Loucy (cell line): ENCODE measurements at regions not wholly inside any gene's neighbourhood (a gene's known extent, or its start where the extent isn't known, plus 50 kb on each side); places are given as distances from the start of the nearest gene placed in this dataset.

Source experiments
- EZH2phosphoT487 ChIP-seq: fragments of 200-600 bp; IDR thresholded peaks from 2 replicates; pipeline ENCODE4 v1.6.1; 2018; ENCODE audit warnings: antibody characterized with exemption, mild to moderate bottlenecking, moderate library complexity, borderline replicate concordance
- TF ChIP-seq, protein P1 (sequence below): fragments of 200-600 bp; sonication (generic); conservative IDR thresholded peaks from 2 replicates; pipeline ENCODE4 v1.5.1; 2014; ENCODE audit warnings: mild to moderate bottlenecking, antibody characterized with exemption, low read length

DNA sequence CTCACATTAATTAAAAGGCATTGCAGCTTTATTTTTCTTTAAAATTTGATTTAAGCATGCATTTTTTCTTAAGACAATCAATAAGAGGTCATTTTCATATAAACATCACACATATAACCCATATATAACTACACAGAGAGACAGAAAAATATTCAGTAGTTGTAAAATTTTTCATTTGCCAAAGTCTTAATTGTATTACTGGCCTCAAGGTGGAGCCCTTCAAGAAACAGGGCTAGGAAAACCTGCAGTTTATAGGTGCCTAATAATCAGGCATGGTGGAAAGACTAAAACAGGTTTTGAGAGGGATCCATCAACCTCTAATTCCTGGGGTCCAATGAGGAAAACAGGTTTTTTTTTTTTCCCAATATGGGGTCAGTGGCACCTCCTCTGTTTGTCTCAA, 71.3 kb upstream of the ZNF804A start:
- no peak for TF ChIP-seq EZH2phosphoT487
- TF ChIP-seq, protein P1, sequence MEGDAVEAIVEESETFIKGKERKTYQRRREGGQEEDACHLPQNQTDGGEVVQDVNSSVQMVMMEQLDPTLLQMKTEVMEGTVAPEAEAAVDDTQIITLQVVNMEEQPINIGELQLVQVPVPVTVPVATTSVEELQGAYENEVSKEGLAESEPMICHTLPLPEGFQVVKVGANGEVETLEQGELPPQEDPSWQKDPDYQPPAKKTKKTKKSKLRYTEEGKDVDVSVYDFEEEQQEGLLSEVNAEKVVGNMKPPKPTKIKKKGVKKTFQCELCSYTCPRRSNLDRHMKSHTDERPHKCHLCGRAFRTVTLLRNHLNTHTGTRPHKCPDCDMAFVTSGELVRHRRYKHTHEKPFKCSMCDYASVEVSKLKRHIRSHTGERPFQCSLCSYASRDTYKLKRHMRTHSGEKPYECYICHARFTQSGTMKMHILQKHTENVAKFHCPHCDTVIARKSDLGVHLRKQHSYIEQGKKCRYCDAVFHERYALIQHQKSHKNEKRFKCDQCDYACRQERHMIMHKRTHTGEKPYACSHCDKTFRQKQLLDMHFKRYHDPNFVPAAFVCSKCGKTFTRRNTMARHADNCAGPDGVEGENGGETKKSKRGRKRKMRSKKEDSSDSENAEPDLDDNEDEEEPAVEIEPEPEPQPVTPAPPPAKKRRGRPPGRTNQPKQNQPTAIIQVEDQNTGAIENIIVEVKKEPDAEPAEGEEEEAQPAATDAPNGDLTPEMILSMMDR = no peak
